SJSA1 (cell line): ENCODE measurements at regions not wholly inside any gene's neighbourhood (a gene's known extent, or its start where the extent isn't known, plus 50 kb on each side); places are given as distances from the start of the nearest gene placed in this dataset.
"Not testable (repeated sequence)": the region's sequence is repeated elsewhere in the genome, so short reads cannot be mapped to it uniquely, and the experiment has no call there.

ENCODE experiments used
- DNase-seq, 2 experiments: peaks; one replicate each; pipeline ENCODE4 v3.0.0-alpha.2; 2015 to 2020; ENCODE audit warnings: low spot score in 2 of 2, low read depth in 1 of 2
- H3K27ac ChIP-seq: fragments of 250-450 bp; sonication (Bioruptor Pico); 2 replicates; pipeline ENCODE4 v1.5.1; 2020; ENCODE audit warnings: mild to moderate bottlenecking, moderate library complexity
- H3K27me3 ChIP-seq: fragments of 250-450 bp; sonication (Bioruptor Pico); replicated peaks from 2 replicates; pipeline ENCODE4 v1.5.1; 2020; ENCODE audit warnings: mild to moderate bottlenecking, moderate library complexity
- H3K36me3 ChIP-seq: fragments of 250-450 bp; sonication (Bioruptor Pico); 2 replicates; pipeline ENCODE4 v1.5.1; 2020; ENCODE audit warnings: mild to moderate bottlenecking
- H3K4me1 ChIP-seq: fragments of 250-450 bp; sonication (Bioruptor Pico); replicated peaks from 2 replicates; pipeline ENCODE4 v1.6.1; 2021; ENCODE audit warnings: mild to moderate bottlenecking
- H3K4me3 ChIP-seq: fragments of 250-450 bp; sonication (Bioruptor Pico); 2 replicates; pipeline ENCODE4 v1.5.1; 2020; ENCODE audit warnings: mild to moderate bottlenecking
- H3K9me3 ChIP-seq: fragments of 250-450 bp; sonication (Bioruptor Pico); replicated peaks from 2 replicates; pipeline ENCODE4 v1.5.1; 2020; ENCODE audit warnings: mild to moderate bottlenecking

DNA sequence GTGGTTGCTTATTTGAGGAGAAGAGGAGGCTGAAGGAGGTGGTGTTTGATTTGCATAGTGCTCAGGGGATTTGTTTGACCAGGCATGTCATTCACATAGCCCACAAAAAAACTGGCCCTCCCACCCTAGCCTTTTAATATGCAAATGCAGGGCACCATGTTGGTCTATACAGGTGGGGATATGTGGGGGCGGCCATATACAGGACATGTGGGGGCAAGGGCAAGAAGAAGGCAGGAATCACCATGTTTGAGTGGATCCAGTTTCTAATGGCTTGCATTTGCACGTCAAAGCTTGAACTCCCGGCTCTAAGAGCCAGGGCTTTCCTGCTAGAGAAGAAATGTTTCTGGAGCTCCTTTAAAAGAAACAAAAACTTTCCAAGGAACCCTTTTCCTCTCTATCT is 541.0 kb downstream of the ZWINT start:
- Histone ChIP-seq H3K4me3 (no peak overlapping the region), H3K9me3 (no peaks in the 10 kb centered on the region; the same call in 1 of the 2 replicates), H3K4me1 (no peaks in the 10 kb centered on the region), H3K36me3 (no peaks in the 10 kb centered on the region), H3K27me3 (no peaks in the 10 kb centered on the region), H3K27ac (no peak overlapping the region)
- no peak for DNase-seq

DNA sequence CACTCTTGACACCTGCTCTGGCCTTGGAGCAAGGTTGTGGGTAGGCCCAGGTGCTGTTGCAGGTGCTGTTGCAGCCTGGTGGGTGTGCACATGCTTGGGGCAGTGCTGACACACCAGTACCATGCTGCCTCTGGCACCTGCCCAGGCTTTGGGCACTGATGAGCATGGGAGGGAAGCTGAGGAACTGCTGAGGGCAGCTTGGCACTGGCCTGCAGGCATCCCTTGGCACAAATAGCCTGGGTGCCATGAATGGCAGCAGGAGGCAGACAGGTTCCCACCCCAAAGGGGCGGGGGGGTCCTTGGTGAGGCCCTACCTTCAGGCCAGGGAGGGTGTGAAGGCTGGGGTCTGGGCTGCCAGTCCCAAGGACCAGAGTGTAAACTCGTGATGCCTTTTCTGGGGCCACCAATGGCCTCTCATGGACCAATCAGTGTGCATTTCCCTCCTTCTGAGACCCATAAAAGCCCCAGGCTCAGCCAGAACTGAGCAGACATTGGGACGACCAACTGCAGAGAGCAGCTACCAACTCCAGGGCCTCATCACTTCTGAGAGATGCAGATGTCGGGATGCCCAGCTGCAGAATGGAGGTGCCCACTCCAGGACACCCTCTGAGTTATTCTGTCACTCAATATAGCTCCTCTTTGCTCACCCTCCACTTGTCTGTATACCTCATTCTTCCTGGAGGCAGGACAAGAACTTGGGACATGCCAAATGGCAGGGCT is 547.4 kb downstream of the ZWINT start:
- no peaks in the 10 kb centered on the region for H3K36me3 ChIP-seq
- H3K27me3 ChIP-seq, result no peaks in the 10 kb centered on the region
- no peaks in the 10 kb centered on the region for H3K4me1 ChIP-seq
- H3K27ac ChIP-seq, result no peak overlapping the region
- H3K4me3 ChIP-seq, result no peak overlapping the region
- no peak for DNase-seq
- no peaks in the 10 kb centered on the region for H3K9me3 ChIP-seq

DNA sequence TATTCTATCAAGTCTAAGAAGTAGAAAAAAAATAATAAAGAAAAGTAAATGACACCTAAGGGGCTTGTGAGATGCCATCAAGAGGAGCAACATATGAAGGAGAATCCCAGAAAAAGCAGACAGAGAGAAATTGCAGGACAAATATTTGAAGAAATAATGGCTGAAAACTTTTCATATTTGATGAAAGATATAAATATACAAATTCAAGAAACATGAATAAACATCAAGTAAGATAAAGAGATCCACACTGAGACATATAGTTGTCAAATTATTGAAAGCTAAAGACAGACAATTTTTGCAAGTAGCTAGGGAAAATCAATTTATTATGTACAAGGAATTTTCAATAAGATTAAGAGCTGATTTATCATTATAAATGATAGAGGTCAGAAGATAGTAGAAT is 558.0 kb downstream of the ZWINT start:
- H3K4me1 ChIP-seq, result no peaks in the 10 kb centered on the region
- no peaks in the 10 kb centered on the region for H3K9me3 ChIP-seq
- H3K36me3 ChIP-seq, result no peaks in the 10 kb centered on the region
- no peak overlapping the region for H3K4me3 ChIP-seq
- H3K27ac ChIP-seq, result no peak overlapping the region
- no peaks in the 10 kb centered on the region for H3K27me3 ChIP-seq
- no peak for DNase-seq

DNA sequence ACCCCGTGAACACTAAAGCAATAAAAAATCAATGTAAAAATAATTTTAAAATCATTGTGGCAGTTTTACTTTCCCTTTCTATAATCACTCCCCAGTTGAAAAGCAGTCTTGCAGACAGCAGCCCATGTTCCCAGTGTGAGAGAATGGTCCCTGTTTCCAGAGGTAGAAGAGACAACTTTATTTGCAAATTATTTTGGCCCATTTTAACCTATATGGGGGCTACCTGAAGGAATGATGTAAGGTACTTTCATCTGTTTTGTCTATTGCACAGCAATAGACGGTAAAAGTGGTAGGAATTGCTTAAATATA is 559.8 kb downstream of the ZWINT start:
- Histone ChIP-seq H3K4me1 (no peaks in the 10 kb centered on the region), H3K27me3 (no peaks in the 10 kb centered on the region), H3K36me3 (no peaks in the 10 kb centered on the region), H3K4me3 (no peak overlapping the region), H3K9me3 (no peaks in the 10 kb centered on the region), H3K27ac (no peak overlapping the region)
- no peak for DNase-seq

DNA sequence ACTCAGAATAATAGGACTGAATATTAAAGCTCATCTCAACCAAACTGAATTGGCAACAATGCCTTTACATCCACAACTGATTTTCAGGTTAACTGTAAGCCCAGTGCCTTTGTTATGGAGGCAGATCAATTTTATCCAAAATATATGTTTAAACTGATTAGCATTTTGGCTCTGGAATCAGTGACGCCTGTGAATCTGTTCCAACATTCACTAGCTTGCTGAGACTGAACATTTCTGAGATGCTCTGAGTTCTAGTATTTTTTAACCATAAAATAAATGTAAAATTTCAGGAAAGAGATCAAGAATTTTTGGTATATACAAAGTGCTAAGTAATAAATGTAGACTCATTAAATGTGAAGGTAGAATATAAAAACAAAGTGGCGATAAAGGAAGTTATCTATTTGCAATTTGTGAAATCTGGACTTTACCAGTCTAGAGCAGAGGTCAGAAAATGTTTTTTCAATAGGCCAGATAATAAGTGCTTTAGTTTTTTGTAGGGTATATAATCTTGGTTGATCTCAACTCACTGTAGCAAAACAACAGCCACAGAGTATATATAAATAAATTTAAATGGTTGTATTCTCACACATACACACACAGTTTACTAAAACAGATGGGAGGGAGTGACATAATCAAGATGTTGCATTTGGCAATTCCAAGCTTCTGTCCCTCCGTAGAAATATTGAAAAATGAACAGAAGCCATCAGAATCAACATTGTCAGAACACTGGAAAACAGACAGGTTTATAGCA is 560.3 kb downstream of the ZWINT start:
- H3K27me3 ChIP-seq, result no peaks in the 10 kb centered on the region
- H3K4me3 ChIP-seq, result no peak overlapping the region
- no peaks in the 10 kb centered on the region for H3K36me3 ChIP-seq
- H3K27ac ChIP-seq, result no peak overlapping the region
- H3K9me3 ChIP-seq, result no peaks in the 10 kb centered on the region
- no peak for DNase-seq
- no peaks in the 10 kb centered on the region for H3K4me1 ChIP-seq

DNA sequence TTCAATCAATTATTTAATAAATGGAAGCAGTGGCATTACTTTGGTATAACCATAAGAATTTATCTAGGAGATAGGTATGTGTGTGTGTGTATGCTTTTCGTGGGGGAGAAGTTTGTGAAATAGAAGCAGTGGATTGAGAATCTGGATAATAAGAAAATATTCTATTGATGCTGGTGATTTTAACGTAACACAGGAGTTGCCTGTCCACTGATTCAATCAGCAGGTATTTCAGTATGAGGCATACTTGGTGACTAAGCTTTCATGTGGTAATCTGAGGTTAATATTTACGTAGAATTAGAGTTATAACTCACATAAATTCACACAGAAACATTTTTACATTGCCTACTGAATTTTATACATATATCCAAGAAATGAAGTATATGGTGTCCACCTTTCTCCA is 568.0 kb downstream of the ZWINT start:
- Histone ChIP-seq H3K9me3 (no peaks in the 10 kb centered on the region), H3K27me3 (no peaks in the 10 kb centered on the region), H3K4me1 (no peaks in the 10 kb centered on the region), H3K36me3 (no peaks in the 10 kb centered on the region), H3K4me3 (no peak overlapping the region), H3K27ac (no peak overlapping the region)
- DNase-seq, result no peak

DNA sequence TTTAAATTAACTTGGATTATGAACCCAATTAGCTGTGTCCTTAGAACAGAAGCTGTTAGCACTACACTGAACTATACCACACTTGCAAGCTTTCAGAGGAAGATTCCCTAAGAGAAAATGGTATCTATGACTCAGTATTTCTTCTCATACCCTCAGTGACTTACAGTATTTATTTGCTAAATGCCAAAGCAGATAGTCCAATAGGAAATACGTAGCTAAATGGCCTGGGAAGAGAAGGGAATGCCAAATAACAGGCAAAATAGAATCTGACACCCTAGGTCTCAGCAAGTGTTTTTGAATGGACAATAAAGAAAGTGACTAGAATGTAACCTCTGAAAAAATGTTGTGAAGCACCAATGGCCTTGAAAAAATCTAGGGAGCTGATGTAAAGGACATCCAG is 570.8 kb downstream of the ZWINT start:
- not testable (repeated sequence) for H3K27ac ChIP-seq, H3K4me1 ChIP-seq, H3K27me3 ChIP-seq

DNA sequence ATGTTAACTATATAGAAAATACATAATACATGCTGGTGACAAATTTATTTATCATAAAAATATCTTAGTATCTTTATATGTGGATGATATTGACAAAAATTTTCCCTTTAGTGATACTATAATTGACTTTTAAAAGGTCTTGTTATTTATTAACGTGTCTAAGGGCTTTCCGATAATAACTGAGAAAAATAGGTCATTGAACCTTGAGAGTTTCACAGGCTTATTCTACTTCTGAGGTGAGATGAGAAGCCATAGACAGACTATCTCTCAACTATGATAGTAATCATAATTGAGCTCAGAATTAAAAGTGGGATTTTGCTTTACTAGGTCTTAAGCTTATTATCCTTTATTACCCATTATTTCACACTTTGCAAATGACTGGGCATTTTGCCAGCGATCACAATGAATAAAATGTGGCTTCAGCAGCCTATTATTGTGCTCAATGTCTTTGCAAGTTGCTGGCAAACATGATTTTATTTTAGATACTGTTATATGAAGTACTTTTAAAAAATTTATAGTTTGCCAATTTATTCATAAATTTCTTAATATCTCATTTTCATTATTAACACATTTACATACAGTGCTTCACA is 574.5 kb downstream of the ZWINT start:
- Histone ChIP-seq H3K4me3 (no peak overlapping the region), H3K4me1 (no peaks in the 10 kb centered on the region), H3K36me3 (no peaks in the 10 kb centered on the region), H3K9me3 (no peaks in the 10 kb centered on the region), H3K27ac (no peak overlapping the region), H3K27me3 (no peaks in the 10 kb centered on the region)
- DNase-seq, result no peak

More for the DNA sequence above, 570.8 kb downstream of the ZWINT start:
- H3K4me3 ChIP-seq, H3K9me3 ChIP-seq, H3K36me3 ChIP-seq, DNase-seq: not testable (repeated sequence)

DNA sequence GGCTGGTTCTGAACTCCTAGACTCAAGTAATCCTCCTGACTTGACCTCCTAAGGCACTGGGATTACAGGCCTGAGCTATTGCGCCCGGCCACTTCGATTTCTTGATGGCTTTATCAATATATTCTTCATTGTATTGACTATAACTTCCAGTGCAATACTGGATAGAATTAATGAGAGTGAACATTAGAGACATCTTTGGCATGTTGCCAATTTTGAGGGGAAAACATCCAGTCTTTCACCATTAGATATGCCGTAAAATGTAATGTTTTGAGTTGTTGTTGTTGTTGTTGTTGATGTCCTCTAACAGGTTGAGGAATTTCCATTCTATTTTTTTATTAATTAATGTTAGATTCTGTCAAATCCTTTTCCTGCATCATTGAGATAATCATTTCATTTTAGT is 578.9 kb downstream of the ZWINT start:
- no peaks in the 10 kb centered on the region for H3K9me3 ChIP-seq
- H3K4me1 ChIP-seq, result no peaks in the 10 kb centered on the region
- H3K36me3 ChIP-seq, result no peaks in the 10 kb centered on the region
- no peaks in the 10 kb centered on the region for H3K27me3 ChIP-seq
- no peak overlapping the region for H3K27ac ChIP-seq
- no peak overlapping the region for H3K4me3 ChIP-seq
- no peak for DNase-seq

DNA sequence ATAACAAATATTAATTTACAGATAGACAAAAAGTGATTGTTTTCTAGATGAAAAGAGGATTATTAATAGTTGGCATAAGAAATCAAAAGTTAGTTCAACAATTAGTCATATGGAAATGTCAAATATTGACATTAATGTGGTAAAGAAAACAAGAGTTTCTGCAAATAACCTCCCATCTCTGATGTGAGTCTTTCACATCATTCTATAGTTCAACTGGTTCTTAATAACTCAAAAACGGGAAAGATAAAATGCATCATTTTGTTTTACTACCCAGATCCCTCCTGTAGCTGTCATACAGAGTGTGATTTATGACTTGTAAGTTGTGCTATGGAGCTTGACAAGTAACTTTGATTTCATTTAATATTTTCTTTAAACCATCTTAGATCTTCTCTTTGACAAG is 594.8 kb downstream of the ZWINT start:
- Histone ChIP-seq H3K4me1 (no peaks in the 10 kb centered on the region), H3K4me3 (no peak overlapping the region), H3K27ac (no peak overlapping the region), H3K9me3 (no peaks in the 10 kb centered on the region), H3K27me3 (no peaks in the 10 kb centered on the region), H3K36me3 (no peaks in the 10 kb centered on the region)
- no peak for DNase-seq

DNA sequence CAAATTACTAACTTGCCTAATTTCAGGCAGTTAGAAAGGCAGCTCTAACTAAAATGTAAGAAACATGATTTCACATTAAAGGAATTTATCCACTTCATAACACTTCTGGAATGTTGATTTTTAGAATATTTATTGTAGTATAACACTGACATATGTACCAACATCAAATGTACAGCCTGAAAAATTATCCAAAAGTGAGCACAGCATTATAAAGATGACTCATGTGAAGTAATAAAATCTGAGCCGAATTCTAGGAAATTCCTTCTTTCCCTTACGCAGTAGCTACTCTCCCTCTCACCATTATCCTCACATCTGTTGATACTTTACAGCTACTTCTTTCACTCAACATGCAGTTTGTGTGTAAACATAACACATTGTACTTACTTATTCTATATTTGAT is 610.6 kb downstream of the ZWINT start:
- no peaks in the 10 kb centered on the region for H3K36me3 ChIP-seq
- DNase-seq, result no peak
- H3K9me3 ChIP-seq, result no peaks in the 10 kb centered on the region
- H3K27ac ChIP-seq, result no peak overlapping the region
- no peaks in the 10 kb centered on the region for H3K27me3 ChIP-seq
- H3K4me1 ChIP-seq, result no peaks in the 10 kb centered on the region
- H3K4me3 ChIP-seq, result no peak overlapping the region

DNA sequence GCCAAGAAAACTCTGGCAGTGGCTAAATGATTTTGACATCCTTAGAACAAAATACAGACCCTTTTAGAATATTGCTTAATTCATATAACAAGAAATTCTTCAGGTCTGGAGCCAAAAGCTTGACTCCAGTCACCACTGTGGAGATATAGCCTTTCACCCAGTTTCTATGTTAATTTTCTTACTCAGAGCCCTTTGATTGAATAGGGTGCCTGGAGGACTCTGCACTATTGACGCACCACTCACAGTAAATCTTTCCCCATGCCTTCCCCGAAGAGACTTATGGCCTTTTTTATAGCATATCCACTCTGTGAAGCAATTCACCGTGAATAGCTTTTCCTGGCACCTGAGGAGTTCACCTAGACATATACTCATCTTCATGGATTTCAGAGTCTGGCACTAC is 613.8 kb downstream of the ZWINT start:
- Histone ChIP-seq H3K27me3 (no peaks in the 10 kb centered on the region), H3K4me1 (no peaks in the 10 kb centered on the region), H3K27ac (no peak overlapping the region), H3K4me3 (no peak overlapping the region), H3K9me3 (no peaks in the 10 kb centered on the region), H3K36me3 (no peaks in the 10 kb centered on the region)
- DNase-seq, result no peak

DNA sequence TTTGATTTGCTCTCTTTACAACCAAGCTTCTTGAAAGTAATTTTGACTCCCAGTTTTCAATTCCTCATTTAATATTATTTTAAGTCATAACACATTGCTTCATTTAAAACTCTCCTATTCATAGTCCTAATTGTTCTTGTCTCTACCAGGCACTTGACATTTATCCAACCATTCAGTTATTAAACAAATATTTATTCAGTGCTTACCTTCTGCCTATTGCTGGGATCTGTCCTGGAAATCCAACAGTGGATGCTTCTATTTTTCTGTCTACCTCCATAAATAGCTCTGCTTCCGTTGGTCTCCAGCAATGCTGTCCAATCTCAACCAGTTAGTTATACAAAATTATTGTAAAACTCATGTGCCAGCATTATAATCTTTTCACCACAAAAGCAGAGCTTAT is 615.1 kb downstream of the ZWINT start:
- H3K27ac ChIP-seq, result no peak overlapping the region
- H3K9me3 ChIP-seq, result no peaks in the 10 kb centered on the region
- DNase-seq, result no peak
- H3K4me1 ChIP-seq, result no peaks in the 10 kb centered on the region
- no peaks in the 10 kb centered on the region for H3K27me3 ChIP-seq
- H3K4me3 ChIP-seq, result no peak overlapping the region
- no peaks in the 10 kb centered on the region for H3K36me3 ChIP-seq

DNA sequence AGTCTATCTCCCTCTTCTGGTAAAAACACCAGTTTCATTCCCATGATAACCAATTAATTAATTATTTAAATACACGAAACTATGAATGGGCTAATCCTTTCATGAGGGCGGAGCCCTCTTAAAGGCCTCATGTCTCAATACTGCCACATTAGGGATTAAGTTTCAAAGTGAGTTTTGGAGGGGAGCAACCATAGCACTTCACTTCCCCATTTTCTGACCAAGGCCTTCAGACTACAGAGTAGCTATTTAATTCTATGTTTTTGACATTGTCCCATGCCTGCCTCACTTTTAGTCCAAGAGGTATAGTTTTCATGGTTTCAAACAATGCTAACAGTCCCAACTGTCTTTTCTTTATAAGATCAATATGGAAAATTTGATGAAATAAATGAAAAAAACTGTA is 618.6 kb downstream of the ZWINT start:
- H3K36me3 ChIP-seq, result no peaks in the 10 kb centered on the region
- no peak overlapping the region for H3K27ac ChIP-seq
- no peaks in the 10 kb centered on the region for H3K9me3 ChIP-seq
- no peak for DNase-seq
- H3K27me3 ChIP-seq, result no peaks in the 10 kb centered on the region
- no peaks in the 10 kb centered on the region for H3K4me1 ChIP-seq
- H3K4me3 ChIP-seq, result no peak overlapping the region
